A673 (cell line): ENCODE measurements at regions not wholly inside any gene's neighbourhood (a gene's known extent, or its start where the extent isn't known, plus 50 kb on each side); places are given as distances from the start of the nearest gene placed in this dataset.

Experiments used
- BruUV-seq: library from RNA; stranded (reverse); fragments of 400-500 nt; replicated peaks from 2 replicates; lab custom pipeline; 2021; lab: Mats Ljungman, UMichigan
- CTCF ChIA-PET: fragments of 300-600 bp; sonication (Branson Sonifier 250); formaldehyde crosslinking; loops from one replicate; lab custom pipeline; 2022; ENCODE audit warnings: antibody characterized with exemption; lab: Charles Lee
- POLR2A ChIA-PET: fragments of 300-600 bp; sonication (Branson Sonifier 250); formaldehyde crosslinking; loops from one replicate; lab custom pipeline; 2022; ENCODE audit warnings: antibody characterized with exemption; ENCODE audit not compliant: low non-redundant PET; lab: Charles Lee
- DNase-seq: peaks from one replicate; pipeline ENCODE4 v3.0.0-alpha.2; 2015; ENCODE audit warnings: low spot score
- H3K27ac ChIP-seq: fragments of 200-600 bp; sonication (generic); 2 replicates; pipeline ENCODE4 v1.5.1; 2016; ENCODE audit warnings: mixed run types, low read depth, mild to moderate bottlenecking, mixed read lengths, antibody characterized with exemption, low read length; ENCODE audit not compliant: poor library complexity, severe bottlenecking
- H3K27me3 ChIP-seq: fragments of 200-600 bp; sonication (generic); replicated peaks from 2 replicates; pipeline ENCODE4 v1.6.1; 2017; ENCODE audit warnings: mixed run types, low read depth, mild to moderate bottlenecking, mixed read lengths, antibody characterized with exemption, low read length; ENCODE audit not compliant: insufficient read depth, poor library complexity
- H3K36me3 ChIP-seq: fragments of 200-600 bp; sonication (generic); 2 replicates; pipeline ENCODE4 v1.6.1; 2016; ENCODE audit warnings: mixed run types, mild to moderate bottlenecking, mixed read lengths, antibody characterized with exemption, low read length; ENCODE audit not compliant: insufficient read depth, poor library complexity, severe bottlenecking
- H3K4me1 ChIP-seq: fragments of 200-600 bp; sonication (generic); 2 replicates; pipeline ENCODE4 v1.6.1; 2017; ENCODE audit warnings: mixed run types, mild to moderate bottlenecking, mixed read lengths, antibody characterized with exemption, low read length; ENCODE audit not compliant: insufficient read depth, poor library complexity, severe bottlenecking
- H3K4me3 ChIP-seq: fragments of 200-600 bp; sonication (generic); 2 replicates; pipeline ENCODE4 v1.5.1; 2016; ENCODE audit warnings: low read depth, mixed run types, mild to moderate bottlenecking, mixed read lengths, low read length; ENCODE audit not compliant: poor library complexity, severe bottlenecking
- H3K9me3 ChIP-seq: fragments of 200-600 bp; sonication (generic); 2 replicates; pipeline ENCODE4 v1.6.1; 2016; ENCODE audit warnings: mixed run types, low read depth, mild to moderate bottlenecking, mixed read lengths, antibody characterized with exemption, low read length; ENCODE audit not compliant: poor library complexity, severe bottlenecking
- CTCF ChIP-seq: fragments of 300-800, 200-600 bp; sonication (generic); conservative IDR thresholded peaks from 2 replicates; pipeline ENCODE4 v1.5.1; 2017; ENCODE audit warnings: low read depth, mild to moderate bottlenecking, antibody characterized with exemption, low read length, moderate library complexity, mixed read lengths
- EZH2 ChIP-seq: fragments of 200-600 bp; sonication (generic); IDR thresholded peaks from 2 replicates; pipeline ENCODE4 v1.6.1; 2017; ENCODE audit warnings: borderline replicate concordance, low read depth, mild to moderate bottlenecking, mixed read lengths, antibody characterized with exemption, low read length; ENCODE audit not compliant: poor library complexity, severe bottlenecking
- intact Hi-C: fragments of 100-400 bp; cut with micrococcal nuclease; formaldehyde crosslinking; loops from one replicate; pipeline ENCODE4 v1.10.0; 2022; ENCODE audit not compliant: unreplicated experiment

GRCh38 chr5:18088020-18088579 is 453.8 kb downstream of the TAF11L14 start:
- Histone ChIP-seq H3K36me3 (no peaks in the 10 kb centered on the region), H3K27ac (no peak overlapping the region), H3K4me3 (no peak overlapping the region), H3K4me1 (no peaks in the 10 kb centered on the region), H3K9me3 (peaks cover 4% of the 10 kb centered on the region), H3K27me3 (no peaks in the 10 kb centered on the region)
- DNase-seq = no peak
- POLR2A ChIA-PET = no interaction called here
- TF ChIP-seq CTCF (no peak), EZH2 (no peak)
- intact Hi-C loops = no loop called here
- no TSS peak for BruUV-seq
- CTCF ChIA-PET = no interaction called here

GRCh38 chr5:18090177-18090576 is 455.9 kb downstream of the TAF11L14 start:
- TF ChIP-seq CTCF (no peak), EZH2 (no peak)
- no peak overlapping the region for H3K4me3 ChIP-seq
- peaks cover 4% of the 10 kb centered on the region for H3K9me3 ChIP-seq
- intact Hi-C loops = no loop called here
- no TSS peak for BruUV-seq
- no peaks in the 10 kb centered on the region for H3K27me3 ChIP-seq
- no peaks in the 10 kb centered on the region for H3K36me3 ChIP-seq
- ChIA-PET CTCF (no interaction called here), POLR2A (no interaction called here)
- H3K27ac ChIP-seq = no peak overlapping the region
- DNase-seq = no peak
- H3K4me1 ChIP-seq = no peaks in the 10 kb centered on the region

GRCh38 chr5:18091142-18091541 is 456.9 kb downstream of the TAF11L14 start:
- intact Hi-C loops = no loop called here
- H3K4me1 ChIP-seq = no peaks in the 10 kb centered on the region
- CTCF ChIA-PET = no interaction called here
- no peak for DNase-seq
- H3K9me3 ChIP-seq = peaks cover 4% of the 10 kb centered on the region
- no TSS peak for BruUV-seq
- no peaks in the 10 kb centered on the region for H3K27me3 ChIP-seq
- no peak overlapping the region for H3K27ac ChIP-seq
- H3K36me3 ChIP-seq = no peaks in the 10 kb centered on the region
- no peak for TF ChIP-seq CTCF
- TF ChIP-seq EZH2 = no peak
- H3K4me3 ChIP-seq = no peak overlapping the region
- POLR2A ChIA-PET = no interaction called here
